ENCODE measurements at regions not wholly inside any gene's neighbourhood (a gene's known extent, or its start where the extent isn't known, plus 50 kb on each side); places are given as distances from the start of the nearest gene placed in this dataset.

GRCh38 chr3:160163229-160163878, 61.9 kb upstream of the C3orf80 start:
- peak; percentile 54 for DNase-seq (ENCODE audit: low read depth)

DNA sequence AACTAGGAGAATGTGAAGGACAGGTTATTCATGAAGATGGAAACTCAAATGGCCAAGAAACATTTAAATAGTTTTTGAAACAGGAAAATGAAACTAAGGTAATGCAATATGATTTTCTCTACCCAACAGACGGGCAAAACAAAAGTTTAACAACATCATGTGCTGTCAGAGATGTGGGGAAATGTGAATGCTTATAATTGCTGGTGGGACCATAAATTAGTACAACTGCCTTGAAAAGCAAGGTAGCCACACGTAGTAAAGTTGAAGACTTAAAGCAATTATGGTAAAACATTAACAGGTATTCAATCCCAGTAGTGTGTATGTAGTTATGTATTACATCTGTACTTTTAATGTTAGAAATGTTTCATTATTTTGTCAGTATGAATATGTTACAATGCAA, 57.0 kb upstream of the C3orf80 start:
- no peak for DNase-seq (ENCODE audit: low read depth)

DNA sequence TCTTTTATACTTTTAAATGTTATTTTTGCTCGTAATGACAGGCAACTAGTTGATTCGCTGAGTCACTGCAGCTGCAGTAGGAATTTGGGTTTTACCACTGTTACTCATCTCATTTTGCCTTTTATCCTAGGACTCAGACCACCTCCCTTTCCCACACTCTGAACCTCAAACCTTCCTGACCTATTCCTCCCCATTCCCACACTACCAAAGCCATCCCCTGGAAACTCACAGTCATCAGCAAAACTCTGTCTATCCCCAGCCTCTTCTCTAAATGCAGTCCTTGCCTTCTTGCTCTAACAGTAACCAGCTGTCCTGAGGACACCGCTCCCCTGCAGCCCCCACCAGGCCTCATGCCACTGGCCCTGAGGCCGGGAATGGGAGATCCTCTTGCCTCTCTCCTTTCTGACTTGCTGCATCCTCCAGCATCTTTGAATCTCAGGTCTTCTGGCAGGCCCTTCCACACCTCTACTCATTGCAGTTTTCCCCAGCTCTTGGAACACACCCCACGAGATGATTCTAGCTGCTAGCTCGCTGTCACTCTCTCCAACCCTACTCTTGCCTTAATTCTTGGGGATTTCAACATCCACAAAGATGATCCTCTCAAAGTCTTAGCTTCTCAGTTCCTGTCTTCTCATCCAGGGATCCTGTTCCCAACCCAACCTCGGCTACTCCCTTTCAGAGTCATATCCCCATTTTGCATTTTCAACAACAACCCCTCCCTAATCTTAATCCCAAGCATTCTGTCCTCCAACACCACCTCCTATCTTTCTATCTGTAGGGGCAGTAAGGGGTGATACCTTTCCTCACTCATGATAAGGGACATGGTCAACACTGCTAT, 55.9 kb upstream of the C3orf80 start:
- peak; percentile 90 for DNase-seq (ENCODE audit: low read depth)

DNA sequence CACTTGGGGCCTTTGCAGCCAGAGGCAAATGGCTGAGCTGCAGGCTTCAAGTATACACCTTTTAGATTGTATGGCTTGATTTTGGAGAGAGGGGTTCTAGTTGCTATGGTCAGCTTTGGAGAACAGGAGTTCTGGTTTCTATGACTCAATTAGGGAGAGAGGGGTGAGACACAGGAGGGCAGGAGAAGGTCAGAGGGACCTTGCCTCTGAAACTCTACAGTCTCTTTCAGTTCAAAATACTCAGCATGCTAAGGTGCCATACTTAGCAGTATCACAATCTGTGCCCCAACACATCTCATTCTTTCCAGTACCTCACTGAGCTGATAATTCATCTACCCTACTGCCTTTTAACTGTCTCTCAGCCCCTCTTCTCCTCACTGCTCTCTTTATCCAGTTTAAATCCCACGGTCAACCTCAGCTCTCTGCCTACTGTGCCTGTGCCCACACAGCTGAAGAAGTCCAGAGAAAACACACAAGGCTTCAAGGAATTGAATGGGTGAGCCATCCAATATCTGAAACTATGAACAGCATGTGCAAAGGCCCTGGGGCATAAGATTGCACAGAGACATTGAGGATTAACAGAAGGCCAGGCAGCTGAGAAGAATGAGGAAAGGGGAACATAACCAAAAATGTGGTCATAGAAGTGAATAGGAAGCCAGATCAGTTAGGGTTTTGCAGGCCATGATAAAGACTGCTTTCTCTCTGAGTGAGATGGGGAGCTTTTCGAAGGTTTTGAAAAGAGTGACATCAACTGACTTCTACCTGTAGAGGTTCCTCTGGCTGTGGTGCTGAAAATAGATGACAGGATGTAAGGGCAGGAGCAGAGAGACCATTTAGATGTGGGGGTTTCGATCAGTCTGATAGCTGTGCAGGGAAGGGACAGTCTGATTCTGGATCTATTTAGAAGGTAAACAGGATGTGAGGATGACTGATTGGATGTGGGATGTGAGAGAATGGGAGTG, 54.5 kb upstream of the C3orf80 start:
- DNase-seq (ENCODE audit: low read depth): no peak

GRCh38 chr3:160171813-160172212, 53.4 kb upstream of the C3orf80 start:
- DNase-seq (ENCODE audit: low read depth): no peak

DNA sequence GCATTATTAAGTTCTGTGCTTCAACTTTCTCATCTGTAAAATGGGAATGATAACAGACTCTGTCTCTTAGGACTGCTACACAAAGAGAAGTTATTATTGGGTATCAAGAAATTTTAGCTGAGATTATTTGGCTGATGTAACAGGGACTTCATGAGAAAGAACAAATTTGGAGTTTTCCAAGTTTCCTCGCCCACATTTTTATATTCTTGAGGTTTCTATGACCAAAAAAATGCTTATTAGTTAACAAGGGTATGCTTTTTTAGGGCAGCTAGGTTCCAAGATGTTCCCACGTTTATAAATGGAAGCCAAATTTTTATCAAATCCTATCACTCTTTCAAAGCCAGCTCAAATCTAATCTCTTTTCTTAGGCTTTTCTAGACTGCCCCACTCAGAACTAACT, 50.6 kb upstream of the C3orf80 start:
- peak; percentile 30 for DNase-seq (ENCODE audit: low read depth)
